ENCODE measurements at regions not wholly inside any gene's neighbourhood (a gene's known extent, or its start where the extent isn't known, plus 50 kb on each side); places are given as distances from the start of the nearest gene placed in this dataset.

GRCh38 chr2:109070290-109070689 is 58.7 kb upstream of the SH3RF3 start:
- no peak for DNase-seq (ENCODE audit: low read depth in 3 of 3)

GRCh38 chr2:109069331-109070194 is 59.4 kb upstream of the SH3RF3 start:
- DNase-seq (ENCODE audit: low read depth in 3 of 3), result no peak

DNA sequence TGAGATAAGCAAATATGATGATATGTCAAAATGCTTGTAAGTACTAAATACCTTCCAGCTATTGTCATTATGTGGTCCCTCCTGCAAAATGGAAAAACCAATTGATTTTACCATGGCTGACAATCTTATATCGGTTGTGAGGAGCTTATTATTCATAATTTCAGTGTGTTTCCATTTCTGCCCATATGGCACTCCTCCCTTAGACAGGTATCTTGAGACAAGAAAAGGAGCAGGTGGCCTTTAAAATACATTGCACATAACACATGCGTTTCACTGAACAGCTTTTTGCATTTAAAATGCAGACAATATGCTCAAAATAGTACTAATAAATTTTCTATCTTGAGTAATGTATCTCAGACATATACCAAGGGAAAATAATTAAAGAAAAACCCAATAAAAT is 60.2 kb upstream of the SH3RF3 start:
- no peak for DNase-seq (ENCODE audit: low read depth in 3 of 3)

- DNase-seq (ENCODE audit: low read depth in 3 of 3), result no peak
Observed at GRCh38 chr2:109067631-109068125, 61.3 kb upstream of the SH3RF3 start.

- no peak for DNase-seq (ENCODE audit: low read depth in 3 of 3)
Observed at GRCh38 chr2:109066917-109067597, 61.9 kb upstream of the SH3RF3 start.

- no peak for DNase-seq (ENCODE audit: low read depth in 3 of 3)
Observed at GRCh38 chr2:109066501-109066900, 62.5 kb upstream of the SH3RF3 start.

DNA sequence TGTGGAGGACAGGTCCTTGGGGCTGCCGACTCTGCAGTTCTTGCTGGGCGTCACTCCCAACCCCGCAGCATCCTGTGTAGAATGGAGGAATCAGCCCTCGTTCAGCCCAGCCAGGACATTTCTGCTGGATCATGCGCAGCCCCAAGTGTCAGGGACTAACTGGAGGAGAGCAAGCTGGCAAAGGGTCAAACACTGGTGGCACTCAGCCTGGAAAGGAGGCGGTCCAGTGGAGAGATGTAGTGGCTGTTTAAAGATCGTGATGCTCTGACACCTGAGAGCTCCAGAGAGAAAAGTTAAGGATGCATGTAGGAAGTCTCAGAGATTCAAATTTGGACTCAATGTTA is 63.6 kb upstream of the SH3RF3 start:
- DNase-seq (ENCODE audit: low read depth in 3 of 3), result no peak

DNA sequence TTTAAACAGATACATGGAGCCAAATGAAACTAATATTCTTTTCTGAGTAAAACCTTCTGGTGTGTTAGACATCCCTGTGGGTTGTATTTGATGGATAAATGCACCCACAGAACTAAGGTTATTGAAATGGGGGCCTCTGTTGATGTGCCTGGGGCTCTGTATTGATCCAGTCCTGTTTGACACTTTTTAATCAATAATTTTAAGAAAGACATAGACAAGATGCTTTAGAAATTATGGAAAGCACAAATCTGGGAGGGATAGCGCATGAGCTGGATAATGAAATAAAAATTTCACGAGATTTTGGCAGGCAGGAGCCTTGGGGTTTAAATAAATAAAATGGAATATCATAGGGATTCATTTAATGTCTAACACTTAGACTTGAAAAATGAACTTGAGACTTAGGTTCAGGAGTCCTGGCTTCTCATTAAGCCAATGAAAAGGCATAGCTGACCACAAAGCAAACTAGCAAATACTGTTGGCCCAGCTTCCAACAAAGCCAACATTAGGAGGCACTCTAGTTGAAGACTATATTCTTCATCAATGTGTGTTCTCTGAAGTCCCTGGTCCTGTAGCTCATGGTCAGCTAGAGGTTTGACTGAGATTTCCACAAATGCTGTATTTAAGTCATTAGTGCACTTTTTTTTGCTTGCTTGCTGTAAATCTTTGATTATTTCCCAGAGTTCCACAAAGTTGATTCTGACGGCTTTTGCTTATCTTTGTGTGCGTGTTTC is 64.2 kb upstream of the SH3RF3 start:
- no peak for DNase-seq (ENCODE audit: low read depth in 3 of 3)

DNA sequence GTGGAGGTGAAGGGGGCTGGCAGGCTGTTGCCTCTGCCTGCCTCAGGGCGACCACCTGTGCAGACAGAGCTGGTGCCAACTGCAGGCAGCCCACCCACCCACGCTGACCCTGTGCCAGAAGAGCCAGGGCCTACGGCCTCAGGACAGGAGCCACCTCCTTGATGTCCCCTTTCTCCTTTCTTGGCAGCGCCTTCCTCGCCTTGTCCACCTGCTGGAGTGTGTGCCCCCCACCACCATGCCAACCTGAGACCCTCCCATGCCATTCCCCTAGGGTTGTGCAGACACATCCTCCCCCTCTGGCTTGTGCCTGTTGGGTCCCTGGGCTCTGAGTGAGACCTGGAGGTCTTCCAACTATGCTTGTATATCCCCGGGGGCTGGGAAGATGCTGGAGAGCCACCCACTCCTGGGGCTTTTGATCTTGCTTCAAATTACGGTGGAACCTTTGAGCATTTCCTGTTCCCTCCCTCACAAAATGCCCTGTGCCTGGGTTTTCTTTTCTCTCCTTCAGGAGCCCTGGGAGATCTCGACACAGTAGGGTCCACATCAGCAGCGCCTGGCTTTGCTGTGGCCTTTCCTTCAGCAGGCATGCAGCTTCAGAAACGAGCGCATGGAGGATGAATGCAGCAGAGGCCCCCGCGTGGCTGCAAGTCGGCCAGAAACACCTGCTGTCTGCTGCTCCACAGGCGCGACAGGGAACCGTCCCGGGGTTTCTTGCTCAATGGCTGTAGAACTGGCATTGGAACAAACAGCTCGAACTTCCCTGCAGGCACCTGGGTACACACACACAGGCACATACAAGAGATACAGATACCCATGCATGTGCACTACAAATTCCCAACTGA is 65.9 kb upstream of the SH3RF3 start:
- no peak for DNase-seq (ENCODE audit: low read depth in 3 of 3)

DNA sequence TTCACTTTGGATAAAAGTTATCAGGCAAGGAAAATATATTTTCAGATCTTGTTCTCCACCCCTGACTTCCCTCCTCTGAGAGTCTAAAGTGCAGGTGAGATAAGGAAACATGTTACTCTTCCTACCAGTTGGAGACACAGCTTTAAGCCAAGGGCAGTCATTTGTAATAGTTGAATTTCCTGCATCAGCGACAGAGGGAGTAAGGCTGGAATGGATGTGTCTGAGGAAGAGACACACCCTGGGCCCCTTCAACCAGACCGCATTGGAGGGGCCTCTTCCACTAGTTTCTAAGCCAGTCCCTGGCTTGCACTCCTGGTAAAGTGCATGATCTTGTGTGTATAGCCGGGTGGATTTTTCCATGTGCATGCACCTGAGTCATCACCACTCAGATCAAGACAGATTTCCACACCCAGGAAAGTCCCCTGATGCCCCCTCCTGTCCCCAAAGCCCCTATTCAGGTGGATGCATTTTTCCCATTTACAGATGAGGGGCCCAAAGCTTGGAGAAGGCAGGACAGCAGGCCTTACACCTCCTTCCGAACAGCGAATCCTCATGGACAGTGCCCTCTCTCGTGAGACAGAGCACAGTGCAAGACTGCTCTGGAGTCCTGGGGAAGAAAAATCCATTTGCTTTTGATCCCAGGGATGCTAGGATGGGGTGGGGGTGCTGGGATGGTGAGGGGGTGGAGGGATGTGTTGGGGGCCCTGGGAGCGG is 66.7 kb upstream of the SH3RF3 start:
- no peak for DNase-seq (ENCODE audit: low read depth in 3 of 3)

GRCh38 chr2:109061736-109062135 is 67.3 kb upstream of the SH3RF3 start:
- no peak for DNase-seq (ENCODE audit: low read depth in 3 of 3)

DNA sequence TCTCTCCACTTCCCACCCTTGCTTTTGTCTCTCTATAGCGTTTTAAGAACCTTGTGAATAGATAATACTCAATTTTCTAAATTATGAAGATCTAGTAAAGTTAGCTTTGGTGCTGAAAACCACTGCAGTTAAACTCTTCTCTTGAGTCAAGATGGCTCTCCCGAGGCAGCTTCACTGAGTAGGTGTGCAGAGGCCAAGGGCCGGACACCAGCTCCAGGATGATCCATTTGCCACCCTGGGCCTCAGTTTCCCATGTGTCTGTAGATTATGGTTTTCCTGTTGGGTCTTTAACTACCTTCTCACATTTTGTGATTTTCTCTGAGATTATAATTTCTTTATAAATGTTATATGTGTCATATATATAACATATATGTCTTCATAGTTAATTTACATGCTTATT is 68.5 kb upstream of the SH3RF3 start:
- DNase-seq (ENCODE audit: low read depth in 3 of 3), result no peak

DNA sequence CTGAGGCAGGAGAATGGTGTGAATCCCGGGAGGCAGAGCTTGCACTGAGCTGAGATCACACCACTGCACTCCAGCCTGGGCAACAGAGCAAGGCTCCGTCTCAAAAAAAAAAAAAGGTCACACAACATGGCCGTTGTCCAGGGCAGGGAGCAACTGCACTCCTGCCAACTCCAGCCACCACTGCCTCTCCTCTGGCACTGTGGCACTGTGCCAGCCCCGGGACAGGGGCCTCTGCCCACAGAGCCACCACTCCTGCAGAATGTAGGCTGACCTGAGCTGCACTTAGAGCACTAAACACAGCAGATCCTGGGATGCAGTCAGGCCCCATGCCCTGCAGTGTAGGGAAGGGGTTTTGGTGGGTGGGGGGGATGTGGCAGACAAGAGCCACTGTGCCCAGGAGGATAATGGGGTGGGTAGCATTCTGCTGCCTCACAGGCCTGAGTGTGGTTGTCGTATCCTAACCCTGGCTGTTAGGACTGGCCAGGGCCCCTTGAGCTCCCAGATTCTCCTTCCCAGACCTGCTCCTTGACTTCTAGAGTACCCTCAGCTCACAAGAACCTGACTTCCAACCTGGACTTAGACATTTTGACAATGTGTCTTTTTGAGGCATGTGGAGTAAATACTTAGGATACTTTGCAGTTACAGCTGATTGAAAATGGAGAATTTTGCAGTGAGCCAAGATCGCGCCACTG is 69.4 kb upstream of the SH3RF3 start:
- no peak for DNase-seq (ENCODE audit: low read depth in 3 of 3)

DNA sequence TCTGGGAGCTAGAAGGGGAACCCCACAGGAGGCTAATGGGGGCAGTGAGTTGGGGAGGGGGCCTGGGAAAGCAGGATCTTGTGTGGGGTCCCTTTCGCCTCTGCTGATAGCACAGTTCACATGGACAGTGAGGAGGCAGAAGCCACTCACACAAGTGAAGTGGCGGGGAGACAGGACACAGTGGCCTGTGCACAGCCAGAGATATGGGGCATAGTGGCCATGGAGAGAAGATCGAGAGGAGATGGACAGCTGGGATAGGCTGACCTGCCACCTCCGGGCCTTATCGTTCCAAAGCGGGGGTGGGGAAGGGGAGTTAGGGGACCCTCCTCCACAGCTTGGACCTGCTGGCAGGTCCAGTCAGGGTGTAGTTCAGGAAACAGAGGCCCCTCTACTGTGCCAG is 69.8 kb upstream of the EDAR start:
- DNase-seq (ENCODE audit: low read depth in 3 of 3), result no peak

DNA sequence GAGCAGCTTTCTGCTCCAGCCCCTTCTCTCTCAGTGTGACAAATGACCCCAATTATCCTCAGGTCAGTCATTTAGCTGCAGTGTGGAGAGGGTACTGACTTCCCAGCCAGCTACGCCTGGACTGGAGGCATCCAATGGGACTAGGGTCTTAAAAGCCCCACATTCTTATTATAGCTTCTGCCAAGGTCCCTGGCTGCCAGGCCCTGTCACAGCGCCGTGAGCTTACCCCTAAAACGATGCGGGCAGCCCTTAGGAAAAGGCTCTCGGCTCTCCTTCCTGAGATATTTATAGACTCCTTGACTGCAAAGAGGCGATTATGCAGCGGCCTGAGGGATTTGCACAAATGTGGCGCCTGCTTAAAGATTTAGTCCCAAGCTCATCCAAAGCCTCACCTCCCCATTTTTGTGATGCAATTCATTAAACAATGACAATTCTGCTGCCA is 69.2 kb upstream of the EDAR start:
- no peak for DNase-seq (ENCODE audit: low read depth in 3 of 3)

DNA sequence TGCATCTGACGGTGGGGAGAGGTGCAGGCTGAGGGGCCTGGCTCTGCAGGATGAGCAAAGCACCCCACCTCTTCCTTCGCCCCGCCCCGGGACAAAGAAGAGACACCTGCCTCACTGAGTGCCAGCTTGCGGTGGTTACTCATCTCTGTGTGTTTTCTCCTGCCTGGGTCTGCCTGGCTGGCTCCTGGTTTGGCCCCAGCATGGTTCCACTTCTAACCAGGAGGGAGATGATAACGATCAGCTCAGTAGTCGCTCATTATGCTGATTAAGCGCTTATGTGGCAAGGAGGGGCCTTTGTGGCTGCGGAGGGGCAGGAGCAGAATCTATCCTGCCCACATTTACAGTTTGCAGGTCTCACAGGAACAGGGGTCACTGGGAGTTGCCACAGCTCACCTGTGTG is 68.7 kb upstream of the EDAR start:
- peak in 1 of 3 donors; percentile 13 for DNase-seq (ENCODE audit: low read depth in 3 of 3)

- DNase-seq (ENCODE audit: low read depth in 3 of 3), result no peak
Observed at GRCh38 chr2:109055435-109055834, 66.4 kb upstream of the EDAR start.

DNA sequence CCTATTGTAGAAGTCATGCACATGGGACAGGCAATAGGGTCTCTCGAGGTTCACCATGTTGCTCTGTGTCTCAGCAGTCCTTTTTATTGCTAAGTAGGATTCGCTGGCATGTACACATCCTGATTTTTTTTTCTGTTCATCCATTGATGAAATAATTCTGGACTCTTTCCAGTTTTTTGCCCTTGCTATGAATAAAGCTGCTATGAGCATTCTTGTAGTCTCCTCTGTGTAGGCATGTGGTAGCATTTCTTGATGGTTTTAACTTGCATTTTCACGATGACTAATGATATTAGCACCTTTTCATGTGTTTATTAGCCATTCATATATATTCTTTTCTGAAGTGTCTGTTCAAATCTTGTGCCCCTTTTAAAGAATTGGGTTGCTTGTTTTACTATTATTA is 65.8 kb upstream of the EDAR start:
- no peak for DNase-seq (ENCODE audit: low read depth in 3 of 3)

- no peak for DNase-seq (ENCODE audit: low read depth in 3 of 3)
Observed at GRCh38 chr2:109053716-109054115, 64.7 kb upstream of the EDAR start.

GRCh38 chr2:109052922-109053321 is 63.9 kb upstream of the EDAR start:
- DNase-seq (ENCODE audit: low read depth in 3 of 3), result no peak

All from stimulated activated CD4-positive, alpha-beta T cell treated with anti-CD3 and anti-CD28 coated beads, TNF-alpha, amount 100 ng/mL, for 48 hours (primary cell).